HAP-1 (cell line): ENCODE measurements at regions not wholly inside any gene's neighbourhood (a gene's known extent, or its start where the extent isn't known, plus 50 kb on each side); places are given as distances from the start of the nearest gene placed in this dataset.
"Not testable (repeated sequence)": the region's sequence is repeated elsewhere in the genome, so short reads cannot be mapped to it uniquely, and the experiment has no call there.

Experiments
- DNase-seq, 2 experiments: peaks; one replicate each; pipeline ENCODE4 v3.0.0-alpha.2; 2016 to 2020; ENCODE audit warnings: low spot score in 2 of 2
- H3K27me3 ChIP-seq: fragments of 250-450 bp; sonication (Bioruptor Pico); 2 replicates; pipeline ENCODE4 v1.5.1; 2020; ENCODE audit warnings: low read depth, mild to moderate bottlenecking, moderate library complexity
- H3K36me3 ChIP-seq: fragments of 250-450 bp; sonication (Bioruptor Pico); replicated peaks from 2 replicates; pipeline ENCODE4 v1.5.1; 2020; ENCODE audit warnings: mild to moderate bottlenecking
- H3K4me1 ChIP-seq: fragments of 250-450 bp; sonication (Bioruptor Pico); 2 replicates; pipeline ENCODE4 v1.5.1; 2020; ENCODE audit warnings: mild to moderate bottlenecking
- H3K4me3 ChIP-seq: fragments of 250-450 bp; sonication (Bioruptor Pico); 2 replicates; pipeline ENCODE4 v1.5.1; 2020; ENCODE audit warnings: mild to moderate bottlenecking, moderate library complexity
- H3K9me3 ChIP-seq: fragments of 250-450 bp; sonication (Bioruptor Pico); 2 replicates; pipeline ENCODE4 v1.5.1; 2020; ENCODE audit warnings: mild to moderate bottlenecking, moderate library complexity
- in situ Hi-C: fragments of 300-500 bp; cut with MboI; formaldehyde crosslinking; loops from 3 replicates; pipeline ENCODE4 v1.14.3; 2020; ENCODE audit warnings: low sequenced_read_pairs, inconsistent platforms, mixed read lengths

DNA sequence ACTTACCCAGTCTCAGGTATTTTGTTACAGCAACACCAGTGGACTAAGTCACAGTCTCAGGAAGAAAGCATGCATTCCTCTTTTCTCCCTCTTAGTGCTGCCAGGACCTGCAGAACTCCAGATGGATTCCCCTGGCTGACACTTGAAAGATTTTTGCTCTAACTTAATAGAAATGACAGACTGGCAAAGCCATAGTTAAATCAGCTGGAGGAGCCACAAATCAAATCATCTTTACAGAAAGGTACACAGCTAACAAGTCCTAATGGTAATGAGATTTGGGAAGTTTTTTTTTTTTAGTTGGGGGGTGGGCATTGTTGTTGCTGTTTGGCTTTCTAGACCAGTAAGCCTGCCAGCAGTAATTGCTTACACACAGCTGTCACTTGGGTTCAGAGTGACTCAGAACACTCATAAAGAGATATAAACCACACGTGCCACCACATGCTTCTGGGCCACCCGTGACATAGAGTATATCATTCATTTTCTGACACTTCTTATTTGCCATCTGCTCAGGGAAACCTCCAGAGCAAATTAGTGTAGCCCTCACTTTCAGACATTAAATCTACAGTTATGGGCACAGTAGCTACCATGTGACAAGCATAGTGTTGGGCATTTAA lies 72.4 kb downstream of the FH start:
- Histone ChIP-seq H3K4me1 (no peaks in the 10 kb centered on the region), H3K36me3 (no peaks in the 10 kb centered on the region), H3K9me3 (no peaks in the 10 kb centered on the region), H3K4me3 (no peak overlapping the region), H3K27me3 (no peaks in the 10 kb centered on the region)
- in situ Hi-C loops = no loop called here
- DNase-seq = no peak

DNA sequence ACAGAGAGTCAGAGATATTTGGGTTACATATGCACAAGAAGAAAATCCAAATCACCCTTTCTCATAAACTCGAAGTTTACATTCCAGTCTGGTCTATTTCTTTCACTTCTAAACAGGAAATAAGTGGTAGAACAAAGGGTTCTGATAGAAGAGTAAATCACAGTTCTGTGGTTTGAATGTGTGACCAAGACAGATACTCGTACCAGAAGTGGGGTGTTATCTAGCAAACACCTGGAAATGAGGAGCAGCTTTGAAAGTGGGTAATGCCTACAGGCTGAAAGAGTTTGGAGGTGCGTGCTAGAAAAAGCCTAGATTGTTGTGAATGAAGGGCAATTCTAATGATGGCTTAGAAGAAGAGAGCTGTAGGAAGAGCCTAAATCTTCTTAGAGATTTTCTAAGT lies 74.7 kb downstream of the FH start:
- Histone ChIP-seq H3K36me3 (no peaks in the 10 kb centered on the region), H3K9me3 (no peaks in the 10 kb centered on the region), H3K27me3 (no peaks in the 10 kb centered on the region), H3K4me3 (no peak overlapping the region), H3K4me1 (no peaks in the 10 kb centered on the region)
- in situ Hi-C loops = no loop called here
- DNase-seq = no peak

DNA sequence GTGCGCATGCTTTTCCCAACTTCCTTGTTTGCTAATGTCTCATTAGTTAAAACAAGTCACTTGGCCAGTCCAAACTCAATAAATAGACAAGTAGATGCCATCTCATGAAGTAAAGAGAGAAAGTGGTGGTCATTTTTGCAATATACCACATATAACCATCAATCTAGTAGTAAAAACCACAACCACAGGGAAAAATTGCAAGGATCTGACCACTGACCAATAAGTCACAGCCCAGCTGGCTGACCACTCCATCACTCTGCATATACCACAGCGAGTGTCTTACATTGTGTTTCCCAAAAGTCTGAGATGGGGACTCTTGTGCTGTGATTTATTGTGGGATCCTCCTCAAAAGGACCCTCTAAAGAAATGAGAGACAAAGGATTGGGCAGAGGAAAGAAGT lies 76.0 kb downstream of the FH start:
- no peak overlapping the region for H3K4me3 ChIP-seq
- in situ Hi-C loops = no loop called here
- DNase-seq = no peak
- H3K4me1 ChIP-seq = no peaks in the 10 kb centered on the region
- no peaks in the 10 kb centered on the region for H3K36me3 ChIP-seq
- H3K9me3 ChIP-seq = no peaks in the 10 kb centered on the region
- H3K27me3 ChIP-seq = no peaks in the 10 kb centered on the region

DNA sequence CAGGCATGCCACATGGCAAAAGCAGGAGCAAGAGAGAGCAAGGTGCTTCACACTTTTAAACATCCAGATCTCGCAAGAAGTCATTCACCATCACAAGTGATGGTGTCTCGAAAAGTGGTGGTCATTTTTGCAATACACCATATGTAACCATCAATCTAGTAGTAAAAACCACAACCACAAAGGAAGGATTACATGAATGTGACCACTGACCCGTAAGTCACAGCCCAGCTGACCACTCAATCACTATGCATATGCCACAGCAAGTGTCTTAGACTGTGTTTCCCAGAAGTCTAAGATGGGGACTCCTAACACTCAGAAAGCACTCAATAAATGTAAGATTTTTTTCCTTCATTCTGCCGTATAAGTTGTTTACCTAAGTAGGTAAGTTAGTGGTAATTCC lies 76.9 kb downstream of the FH start:
- Histone ChIP-seq H3K9me3 (no peaks in the 10 kb centered on the region), H3K4me3 (no peak overlapping the region), H3K36me3 (no peaks in the 10 kb centered on the region), H3K27me3 (no peaks in the 10 kb centered on the region), H3K4me1 (no peaks in the 10 kb centered on the region)
- in situ Hi-C loops = no loop called here
- DNase-seq = no peak

DNA sequence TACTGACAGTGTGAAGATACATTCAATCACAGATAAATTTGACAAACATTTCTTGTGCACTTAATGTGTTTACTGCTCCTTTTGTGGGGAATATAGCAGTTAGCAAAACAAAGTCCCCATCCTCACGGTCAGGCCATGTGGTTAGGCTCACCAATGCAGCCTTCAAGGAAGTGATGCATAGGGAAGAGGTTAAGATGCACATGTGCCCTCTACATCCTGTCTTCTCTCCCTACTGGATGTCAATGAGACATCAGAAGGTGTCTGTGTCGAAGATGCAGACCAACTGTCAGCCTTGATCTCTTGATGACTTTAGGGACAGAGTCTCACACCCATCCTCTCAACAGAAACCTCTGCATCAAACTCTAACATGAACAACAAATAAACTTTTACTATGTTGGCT lies 78.7 kb downstream of the FH start:
- no peaks in the 10 kb centered on the region for H3K4me1 ChIP-seq
- in situ Hi-C loops = no loop called here
- H3K9me3 ChIP-seq = no peaks in the 10 kb centered on the region
- H3K4me3 ChIP-seq = no peak overlapping the region
- H3K36me3 ChIP-seq = no peaks in the 10 kb centered on the region
- no peak for DNase-seq
- H3K27me3 ChIP-seq = no peaks in the 10 kb centered on the region

DNA sequence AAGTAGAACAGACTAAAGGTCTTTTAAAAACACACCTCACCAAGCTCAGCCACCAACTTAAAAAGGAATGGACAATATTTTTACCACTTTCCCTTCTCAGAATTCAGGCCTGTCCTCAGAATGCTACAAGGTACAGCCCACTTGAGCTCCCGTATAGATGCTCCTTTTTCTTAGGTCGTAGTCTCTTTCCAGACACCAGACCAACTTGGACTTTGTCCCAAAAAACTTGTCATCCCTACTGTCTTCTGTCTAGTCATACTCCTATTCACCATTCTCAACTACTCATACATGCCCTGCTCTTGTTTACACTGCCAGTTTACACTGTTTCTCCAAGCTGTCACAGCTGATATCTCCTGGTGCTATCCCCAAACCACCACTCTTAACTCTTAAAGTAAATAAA lies 80.9 kb downstream of the FH start:
- H3K9me3 ChIP-seq, H3K4me1 ChIP-seq, DNase-seq, H3K36me3 ChIP-seq, H3K27me3 ChIP-seq, H3K4me3 ChIP-seq, in situ Hi-C loops: not testable (repeated sequence)

DNA sequence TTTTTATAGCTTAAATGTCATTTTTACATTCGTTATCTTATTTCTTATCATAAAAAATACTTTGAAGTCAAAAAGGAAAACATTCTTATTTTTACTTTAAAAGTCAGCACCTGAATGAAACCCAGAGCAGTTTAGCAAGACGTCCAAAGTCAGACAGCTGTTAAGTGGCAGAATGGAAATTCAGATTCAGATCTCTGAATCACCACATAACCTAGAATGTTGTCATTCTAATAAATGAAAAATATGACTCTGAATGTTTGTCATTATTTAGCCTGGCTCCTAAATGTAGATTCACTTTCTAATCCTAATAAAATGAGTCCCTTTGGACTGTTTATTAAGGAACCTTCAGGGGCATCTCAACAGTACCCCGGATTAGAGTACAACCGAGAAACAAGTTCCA lies 75.2 kb upstream of the RGS7 start:
- Histone ChIP-seq H3K4me1 (no peaks in the 10 kb centered on the region), H3K27me3 (no peaks in the 10 kb centered on the region; the same call in 1 of the 2 replicates), H3K36me3 (no peaks in the 10 kb centered on the region), H3K9me3 (no peaks in the 10 kb centered on the region), H3K4me3 (no peak overlapping the region)
- no peak for DNase-seq
- in situ Hi-C loops = no loop called here

DNA sequence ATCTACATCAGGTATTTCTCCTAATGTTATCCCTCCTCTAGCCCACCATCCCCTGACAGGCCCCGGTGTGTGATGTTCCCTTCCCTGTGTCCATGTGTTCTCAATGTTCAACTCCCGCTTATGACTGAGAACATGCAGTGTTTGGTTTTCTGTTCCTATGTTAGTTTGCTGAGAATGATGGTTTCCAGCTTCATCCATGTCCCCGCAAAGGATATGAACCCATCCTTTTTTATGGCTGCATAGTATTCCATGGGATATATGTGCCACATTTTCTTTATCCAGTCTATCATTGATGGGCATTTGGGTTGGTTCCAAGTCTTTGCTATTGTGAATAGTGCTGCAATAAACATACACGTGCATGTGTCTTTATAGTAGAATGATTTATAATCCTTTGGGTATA lies 68.1 kb upstream of the RGS7 start:
- in situ Hi-C loops, DNase-seq, H3K4me1 ChIP-seq, H3K4me3 ChIP-seq, H3K9me3 ChIP-seq, H3K36me3 ChIP-seq: not testable (repeated sequence)
- peaks cover 17% of the 10 kb centered on the region for H3K27me3 ChIP-seq

DNA sequence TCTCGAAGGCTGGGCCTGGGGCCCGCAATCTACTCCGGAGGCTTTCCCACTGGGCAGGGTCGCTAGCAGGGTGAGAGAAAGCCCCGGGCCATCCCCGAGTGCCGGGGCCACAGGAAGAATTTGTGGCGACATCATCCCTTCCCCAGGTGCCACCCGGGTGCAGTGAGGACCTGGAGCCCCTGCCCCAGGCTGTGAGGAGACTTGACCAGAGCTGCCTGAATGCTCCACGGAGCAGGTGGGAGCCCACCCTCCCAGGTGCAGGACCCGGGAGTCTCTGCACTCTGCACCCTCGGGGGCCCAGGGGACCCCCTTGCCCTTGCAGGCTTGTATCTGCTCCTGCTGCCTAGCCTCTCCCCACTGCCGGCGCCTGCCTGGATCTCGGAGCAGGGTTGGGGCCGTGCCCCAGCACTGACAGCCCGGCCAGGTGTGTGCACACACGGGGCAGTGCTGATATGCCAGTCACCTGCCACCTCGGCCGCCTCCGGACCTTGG lies 67.5 kb upstream of the RGS7 start:
- in situ Hi-C loops = no loop called here

DNA sequence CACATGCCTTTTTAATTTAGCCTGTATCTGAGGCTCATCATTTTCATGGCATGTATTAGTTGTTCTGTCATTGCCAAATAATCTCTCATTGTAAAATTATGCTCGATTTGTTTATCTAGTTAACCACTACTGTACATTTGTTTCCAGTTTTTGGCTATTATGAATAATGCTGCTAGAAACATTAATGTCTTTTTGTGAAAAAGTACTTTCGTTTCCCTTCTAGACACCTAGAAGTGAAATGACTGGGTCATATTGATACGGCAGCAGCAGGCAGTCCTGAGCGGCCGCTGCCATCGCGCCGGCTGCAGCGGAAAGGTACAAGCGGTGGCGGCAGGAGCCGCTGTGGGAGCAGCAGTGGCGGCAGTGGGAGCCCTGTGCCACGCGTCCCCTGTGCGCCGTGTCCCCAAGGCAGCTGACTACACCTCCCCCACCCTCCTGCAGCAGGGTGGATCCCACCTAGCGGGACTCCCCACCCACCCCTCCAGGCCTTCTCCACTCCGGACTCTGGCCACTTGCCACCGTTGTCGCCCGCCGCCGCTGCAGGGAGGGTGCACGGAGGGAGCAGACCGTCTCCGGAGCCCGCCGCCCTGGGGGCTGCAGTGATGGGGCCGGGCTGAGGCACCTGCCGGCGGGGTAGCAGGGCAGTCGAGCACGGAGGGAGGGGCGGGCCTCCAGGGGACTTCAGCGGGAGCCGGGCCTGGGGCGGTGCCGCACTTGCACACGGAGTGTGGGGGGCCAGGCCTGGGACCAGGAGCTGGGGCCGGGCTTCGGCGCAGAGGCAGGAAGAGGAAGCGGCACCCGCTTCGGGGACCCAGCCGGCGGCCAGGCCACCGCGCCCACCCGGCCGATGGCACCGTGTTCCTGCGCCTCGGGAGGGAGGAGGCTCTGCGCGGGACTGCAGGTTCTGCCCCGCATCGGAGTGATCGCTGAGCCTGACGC lies 66.8 kb upstream of the RGS7 start:
- H3K4me3 ChIP-seq = peak overlapping the region; percentile 38
- H3K36me3 ChIP-seq = no peaks in the 10 kb centered on the region
- no peaks in the 10 kb centered on the region for H3K9me3 ChIP-seq
- in situ Hi-C loops = no loop called here
- peaks cover 17% of the 10 kb centered on the region for H3K27me3 ChIP-seq
- peak in 1 of 2 experiments; percentile 58 for DNase-seq
- peaks cover 3% of the 10 kb centered on the region; the same call in 1 of the 2 replicates for H3K4me1 ChIP-seq

More for the DNA sequence above, 67.5 kb upstream of the RGS7 start:
- Histone ChIP-seq H3K4me1 (peaks cover 3% of the 10 kb centered on the region; the same call in 1 of the 2 replicates), H3K27me3 (peaks cover 17% of the 10 kb centered on the region), H3K4me3 (peak overlapping the region; percentile 38), H3K36me3 (no peaks in the 10 kb centered on the region), H3K9me3 (no peaks in the 10 kb centered on the region)
- no peak for DNase-seq

DNA sequence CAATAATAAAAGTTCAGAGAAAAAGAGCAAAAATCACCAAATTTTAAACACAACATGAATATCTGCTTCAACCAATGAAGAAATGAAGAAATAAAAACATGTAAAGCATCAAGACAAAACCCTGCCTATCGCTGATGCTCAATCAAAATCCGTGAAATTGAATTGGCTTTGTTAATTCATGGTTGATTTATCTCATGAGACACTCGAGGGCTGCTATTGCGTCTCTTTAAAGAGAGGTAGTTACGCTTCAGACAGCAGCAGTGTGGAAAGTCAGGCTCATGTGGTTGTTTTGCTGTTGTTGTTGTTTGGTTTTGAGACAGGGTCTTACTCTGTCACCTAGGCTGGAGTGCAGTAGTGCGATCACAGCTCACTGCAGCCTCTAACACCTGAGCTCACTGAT lies 65.5 kb upstream of the RGS7 start:
- Histone ChIP-seq H3K9me3 (no peaks in the 10 kb centered on the region), H3K36me3 (no peaks in the 10 kb centered on the region), H3K4me1 (peaks cover 3% of the 10 kb centered on the region; the same call in 1 of the 2 replicates), H3K4me3 (no peak overlapping the region), H3K27me3 (peaks cover 17% of the 10 kb centered on the region)
- DNase-seq = no peak
- in situ Hi-C loops = no loop called here

DNA sequence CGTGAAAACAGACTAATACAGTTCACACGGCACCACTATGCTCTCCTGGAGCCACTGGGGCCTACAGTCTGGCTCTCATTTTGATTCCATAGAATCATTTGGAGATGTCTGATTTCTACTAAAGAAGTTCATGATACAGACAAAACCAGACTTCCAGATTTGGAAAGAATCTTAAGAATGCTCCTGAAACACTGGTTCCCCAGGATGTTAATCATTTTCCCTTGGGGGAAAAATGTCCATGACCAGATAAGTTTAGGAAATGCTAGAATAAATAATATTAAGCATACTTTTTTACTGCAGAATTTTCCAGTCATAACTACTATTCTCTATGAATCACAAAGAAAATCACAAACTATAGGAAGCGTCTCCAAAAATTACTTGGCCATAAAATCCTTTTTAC lies 63.0 kb upstream of the RGS7 start:
- Histone ChIP-seq H3K4me1 (peaks cover 3% of the 10 kb centered on the region; the same call in 1 of the 2 replicates), H3K9me3 (no peaks in the 10 kb centered on the region), H3K4me3 (no peak overlapping the region), H3K36me3 (no peaks in the 10 kb centered on the region), H3K27me3 (peaks cover 22% of the 10 kb centered on the region)
- in situ Hi-C loops = no loop called here
- no peak for DNase-seq

DNA sequence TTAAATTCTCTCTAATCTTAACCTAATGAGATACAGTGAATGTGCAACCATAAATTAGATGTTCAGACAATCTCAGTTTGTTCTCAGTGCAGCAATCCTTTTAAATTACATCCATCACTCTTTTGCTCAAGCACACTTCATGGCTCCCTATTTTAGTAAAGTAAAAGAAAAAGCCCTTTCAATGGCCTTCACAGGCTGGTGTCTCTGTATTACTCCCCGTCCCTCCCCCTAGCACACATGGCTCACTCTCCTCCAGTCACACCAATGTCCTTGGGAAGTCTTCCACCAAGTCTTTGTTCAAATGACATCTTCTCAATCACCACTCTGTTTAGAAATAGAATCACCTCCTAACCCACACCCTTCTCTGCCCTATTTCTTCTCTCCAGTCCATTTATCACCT lies 60.3 kb upstream of the RGS7 start:
- no peaks in the 10 kb centered on the region for H3K9me3 ChIP-seq
- no peak overlapping the region for H3K4me3 ChIP-seq
- H3K27me3 ChIP-seq = peaks cover 12% of the 10 kb centered on the region
- H3K36me3 ChIP-seq = no peaks in the 10 kb centered on the region
- in situ Hi-C loops = no loop called here
- no peaks in the 10 kb centered on the region for H3K4me1 ChIP-seq
- DNase-seq = no peak

DNA sequence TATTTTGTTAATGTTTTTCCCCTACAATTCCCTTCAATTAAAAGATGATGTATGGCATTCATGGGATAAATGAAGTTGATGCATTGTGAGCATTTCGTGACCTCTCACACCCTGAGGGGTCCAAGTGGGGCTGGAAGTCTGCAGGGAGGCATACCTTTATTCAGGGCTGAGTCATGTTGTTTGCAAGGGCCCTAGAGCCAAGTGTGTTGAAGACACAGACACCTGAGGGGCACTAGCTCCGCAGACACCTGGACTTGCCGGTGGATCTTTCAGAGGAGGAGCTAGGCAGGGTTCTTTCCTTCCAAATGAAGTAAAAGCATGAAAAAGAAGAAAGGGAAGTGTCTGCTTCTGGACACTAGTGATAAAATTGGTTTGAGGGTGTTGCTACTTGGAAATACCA lies 57.0 kb upstream of the RGS7 start:
- in situ Hi-C loops = no loop called here
- Histone ChIP-seq H3K36me3 (no peaks in the 10 kb centered on the region), H3K4me3 (no peak overlapping the region), H3K4me1 (no peaks in the 10 kb centered on the region), H3K27me3 (peaks cover 8% of the 10 kb centered on the region; the same call in 1 of the 2 replicates), H3K9me3 (no peaks in the 10 kb centered on the region)
- DNase-seq = no peak
